Activated naive CD4-positive, alpha-beta T cell treated with anti-CD3 and anti-CD28 coated beads, Interleukin-2, amount 50 U/mL, for 24 hours (primary cell): ENCODE measurements at regions not wholly inside any gene's neighbourhood (a gene's known extent, or its start where the extent isn't known, plus 50 kb on each side); places are given as distances from the start of the nearest gene placed in this dataset.

Experiments used
- H3K27ac Mint-ChIP-seq: one replicate; pipeline ENCODE4 v1.8.0; 2021; ENCODE audit warnings: mild to moderate bottlenecking, mixed read lengths
- H3K27me3 Mint-ChIP-seq: one replicate; pipeline ENCODE4 v1.8.0; 2021; ENCODE audit warnings: mixed read lengths
- H3K36me3 Mint-ChIP-seq: one replicate; pipeline ENCODE4 v1.8.0; 2021; ENCODE audit warnings: mixed read lengths
- H3K4me1 Mint-ChIP-seq: one replicate; pipeline ENCODE4 v1.8.0; 2021; ENCODE audit warnings: mixed read lengths
- H3K4me3 Mint-ChIP-seq: one replicate; pipeline ENCODE4 v1.8.0; 2021; ENCODE audit warnings: mild to moderate bottlenecking, mixed read lengths
- H3K9me3 Mint-ChIP-seq: one replicate; pipeline ENCODE4 v1.8.0; 2021; ENCODE audit warnings: mixed read lengths

DNA sequence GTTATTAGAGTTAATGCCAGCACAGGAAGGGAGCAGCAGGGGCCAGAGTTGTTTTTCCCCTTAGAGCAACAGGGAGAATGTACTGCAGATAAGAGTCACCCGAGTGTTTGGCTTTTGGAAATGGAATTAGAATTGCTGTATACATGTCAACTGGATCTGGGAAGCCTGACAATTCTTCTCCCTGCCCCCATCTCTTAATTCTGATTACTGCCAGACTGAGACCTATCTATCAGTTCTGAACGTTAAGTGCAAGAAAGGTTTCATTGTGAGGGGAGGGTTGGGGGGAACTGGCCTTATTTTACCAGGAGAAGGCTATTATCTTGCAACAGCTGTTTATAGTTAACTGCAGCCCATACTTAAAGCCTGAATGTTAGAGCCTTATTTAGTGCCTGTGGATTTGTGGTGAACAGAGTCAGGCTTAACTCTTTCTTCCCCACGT, 424.5 kb upstream of the CDH11 start:
- no peaks in the 10 kb centered on the region for H3K36me3 Mint-ChIP-seq
- peaks cover 3% of the 10 kb centered on the region for H3K9me3 Mint-ChIP-seq
- no peak overlapping the region for H3K27ac Mint-ChIP-seq
- no peaks in the 10 kb centered on the region for H3K4me1 Mint-ChIP-seq
- no peak overlapping the region for H3K4me3 Mint-ChIP-seq
- H3K27me3 Mint-ChIP-seq = peaks cover 1% of the 10 kb centered on the region

DNA sequence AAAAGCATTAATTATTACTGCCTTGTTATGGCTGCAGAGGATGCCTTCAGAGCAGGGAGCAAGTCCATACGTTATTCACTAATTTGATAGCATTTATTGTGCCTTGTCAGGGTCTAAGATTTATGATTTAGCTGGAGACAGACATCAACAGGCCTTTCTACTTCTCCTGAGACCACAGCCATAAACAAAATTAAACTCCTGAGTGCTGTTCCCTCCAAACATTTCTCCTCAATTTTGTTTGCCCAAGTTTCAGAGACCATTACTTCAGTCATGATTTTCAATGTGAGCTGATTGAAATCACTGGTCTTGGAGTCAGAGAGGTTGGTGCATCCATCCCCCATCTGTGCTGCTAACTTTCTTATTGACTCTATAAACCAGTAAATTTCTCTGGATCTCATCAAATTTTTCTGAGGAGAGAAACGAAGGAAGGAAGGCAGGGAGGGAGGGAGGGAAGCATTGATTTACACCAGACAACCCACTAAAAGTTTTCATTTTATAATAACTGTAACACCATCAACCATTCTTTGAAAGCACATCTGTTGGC, 423.6 kb upstream of the CDH11 start:
- Mint-ChIP-seq H3K36me3 (no peaks in the 10 kb centered on the region), H3K27me3 (peaks cover 1% of the 10 kb centered on the region), H3K9me3 (peaks cover 6% of the 10 kb centered on the region), H3K27ac (no peak overlapping the region), H3K4me1 (no peaks in the 10 kb centered on the region), H3K4me3 (no peak overlapping the region)

DNA sequence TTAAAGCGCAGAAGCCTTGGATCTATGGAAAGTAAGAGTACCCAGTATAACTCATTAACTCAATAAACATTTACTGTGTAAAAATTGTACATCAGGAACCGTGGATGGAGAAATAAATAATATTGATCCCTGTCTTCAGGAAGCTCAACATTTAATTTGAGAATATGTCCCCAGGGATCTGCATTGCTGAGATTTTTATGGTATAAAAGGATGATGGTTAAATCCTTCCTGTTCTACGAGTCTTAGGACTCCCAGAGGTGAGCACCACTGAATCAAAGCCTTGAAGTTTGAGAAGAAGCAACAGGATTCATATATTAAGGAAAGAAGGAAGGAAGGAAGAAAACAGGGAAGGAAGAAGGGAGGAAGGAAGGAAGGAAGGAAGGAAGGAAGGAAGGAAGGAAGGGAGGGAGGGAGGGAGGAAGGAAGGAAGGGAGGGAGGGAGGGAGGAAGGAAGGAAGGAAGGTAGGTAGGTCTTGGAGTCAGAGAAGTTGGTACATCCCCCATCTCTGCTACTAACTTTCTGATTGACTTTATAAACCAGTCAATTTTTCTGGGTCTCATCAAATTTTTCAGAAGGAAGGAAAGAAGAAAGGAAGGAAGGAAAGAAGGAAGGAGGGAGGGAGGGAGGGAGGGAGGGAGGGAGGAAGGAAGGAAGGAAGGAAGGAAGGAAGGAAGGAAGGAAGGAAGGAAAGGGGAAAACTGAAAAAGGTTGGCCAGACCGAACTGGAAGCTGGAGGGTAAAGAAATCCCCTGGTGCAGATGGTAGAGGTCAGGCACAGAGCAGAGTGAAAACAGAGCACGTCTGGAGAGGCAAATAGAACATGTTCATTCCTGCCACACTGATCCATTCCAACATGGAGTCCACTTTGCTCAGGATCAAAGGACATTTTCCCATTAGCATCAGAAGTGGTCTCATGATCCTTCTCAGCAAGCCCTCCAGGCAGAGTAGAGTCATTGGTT, 422.2 kb upstream of the CDH11 start:
- no peaks in the 10 kb centered on the region for H3K4me1 Mint-ChIP-seq
- H3K27ac Mint-ChIP-seq = no peak overlapping the region
- H3K36me3 Mint-ChIP-seq = no peaks in the 10 kb centered on the region
- H3K4me3 Mint-ChIP-seq = no peak overlapping the region
- peaks cover 12% of the 10 kb centered on the region for H3K9me3 Mint-ChIP-seq
- H3K27me3 Mint-ChIP-seq = peaks cover 1% of the 10 kb centered on the region

DNA sequence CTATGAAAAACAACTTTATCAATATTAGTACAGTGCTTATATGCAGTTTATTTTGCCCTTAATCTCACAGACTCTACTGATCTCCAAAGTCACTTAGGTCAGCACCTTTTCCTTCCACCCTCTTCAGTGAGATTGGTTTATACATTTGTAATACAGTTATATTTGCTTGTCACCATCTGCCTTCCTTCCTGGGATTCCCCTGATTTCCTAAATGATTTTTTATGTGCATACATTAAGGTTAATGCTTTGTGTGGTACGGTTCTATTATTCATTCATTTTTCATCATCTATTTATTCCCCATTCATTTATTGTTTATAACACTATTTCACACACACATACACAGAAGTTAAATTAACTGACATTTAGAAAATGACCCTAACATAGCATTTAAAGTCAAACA, 419.8 kb upstream of the CDH11 start:
- no peaks in the 10 kb centered on the region for H3K27me3 Mint-ChIP-seq
- peaks cover 8% of the 10 kb centered on the region for H3K9me3 Mint-ChIP-seq
- no peak overlapping the region for H3K27ac Mint-ChIP-seq
- no peak overlapping the region for H3K4me3 Mint-ChIP-seq
- H3K4me1 Mint-ChIP-seq = no peaks in the 10 kb centered on the region
- no peaks in the 10 kb centered on the region for H3K36me3 Mint-ChIP-seq

DNA sequence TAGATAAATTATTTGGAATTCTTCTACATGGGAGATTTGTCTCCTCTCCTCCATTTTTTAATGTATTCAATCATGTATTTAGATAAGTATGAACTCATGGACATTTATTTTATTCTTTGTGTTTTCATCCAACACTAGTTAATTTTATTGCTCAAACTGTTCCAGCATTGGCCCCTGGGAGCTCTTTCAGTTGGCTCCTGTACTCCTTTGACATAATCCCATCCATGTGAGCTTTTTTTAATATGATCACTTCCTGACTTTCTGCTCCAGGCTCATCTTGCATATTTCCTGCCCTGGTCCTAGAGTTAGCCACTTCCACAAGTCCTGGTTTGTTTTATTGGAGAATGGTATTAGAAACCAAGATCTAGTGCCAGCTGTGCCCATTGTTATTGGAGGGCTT, 419.0 kb upstream of the CDH11 start:
- Mint-ChIP-seq H3K36me3 (no peaks in the 10 kb centered on the region), H3K27me3 (no peaks in the 10 kb centered on the region), H3K9me3 (peaks cover 8% of the 10 kb centered on the region), H3K4me1 (no peaks in the 10 kb centered on the region), H3K4me3 (no peak overlapping the region), H3K27ac (no peak overlapping the region)

DNA sequence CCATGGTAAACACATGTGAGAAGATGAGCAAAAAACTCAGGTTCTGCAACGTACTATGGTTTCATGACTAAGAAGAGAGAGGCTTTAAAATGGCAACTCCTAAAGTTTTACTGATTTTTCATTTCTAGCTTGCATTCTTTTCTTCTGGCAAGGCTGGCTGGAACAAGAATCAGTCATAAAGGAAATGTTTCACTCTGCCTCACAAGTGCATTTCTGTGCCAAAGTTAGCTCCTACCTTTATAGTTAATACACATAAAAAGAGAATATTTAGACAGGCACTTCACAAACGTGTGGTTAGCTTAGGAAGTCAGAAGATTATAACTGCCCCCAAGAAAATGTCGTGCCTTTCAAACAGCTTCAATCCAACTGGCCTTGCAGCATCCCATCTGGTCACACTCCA, 417.1 kb upstream of the CDH11 start:
- Mint-ChIP-seq H3K27ac (no peak overlapping the region), H3K36me3 (no peaks in the 10 kb centered on the region), H3K27me3 (no peaks in the 10 kb centered on the region), H3K4me1 (no peaks in the 10 kb centered on the region), H3K9me3 (peaks cover 8% of the 10 kb centered on the region), H3K4me3 (no peak overlapping the region)

DNA sequence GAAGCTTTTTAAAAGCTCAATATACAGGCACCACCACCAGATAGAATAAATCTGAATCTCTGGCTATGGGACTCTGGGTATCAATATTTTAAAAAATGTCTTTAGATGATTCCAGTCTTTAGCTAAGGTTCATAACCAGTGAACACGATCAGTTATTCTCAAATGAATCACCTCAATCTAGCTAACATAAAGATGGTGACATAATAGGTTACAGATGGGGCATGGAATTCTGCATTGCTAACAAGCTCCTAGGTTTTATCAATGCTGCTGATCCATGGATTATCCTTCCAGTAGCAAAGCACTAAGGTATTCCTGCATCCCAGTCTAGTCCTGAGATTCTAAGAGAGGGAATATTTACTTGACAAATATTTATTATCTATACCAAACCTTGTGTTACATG, 415.5 kb upstream of the CDH11 start:
- no peaks in the 10 kb centered on the region for H3K4me1 Mint-ChIP-seq
- H3K27me3 Mint-ChIP-seq = no peaks in the 10 kb centered on the region
- H3K9me3 Mint-ChIP-seq = peaks cover 8% of the 10 kb centered on the region
- H3K27ac Mint-ChIP-seq = no peak overlapping the region
- no peak overlapping the region for H3K4me3 Mint-ChIP-seq
- no peaks in the 10 kb centered on the region for H3K36me3 Mint-ChIP-seq

DNA sequence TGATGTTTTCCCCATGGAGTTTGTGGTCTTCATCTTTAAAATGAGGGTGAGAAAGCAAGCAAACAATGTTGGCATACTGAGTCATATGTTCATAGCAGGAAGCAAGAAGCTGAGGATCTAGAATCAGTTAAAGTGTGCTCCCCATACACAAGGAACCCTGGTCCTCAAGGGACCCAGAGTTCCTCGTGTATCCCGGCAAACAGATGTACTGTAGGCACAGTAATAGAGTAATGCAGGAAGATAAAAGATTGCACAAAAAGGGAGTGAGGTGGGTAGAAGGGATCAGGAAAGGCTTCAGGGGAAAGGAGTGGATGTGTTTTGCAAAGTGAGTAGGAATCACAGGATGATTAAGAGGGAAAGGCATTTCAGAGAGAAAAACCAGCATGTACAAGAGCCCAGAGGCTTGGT, 412.3 kb upstream of the CDH11 start:
- H3K36me3 Mint-ChIP-seq = no peaks in the 10 kb centered on the region
- H3K4me1 Mint-ChIP-seq = no peaks in the 10 kb centered on the region
- H3K27me3 Mint-ChIP-seq = no peaks in the 10 kb centered on the region
- H3K4me3 Mint-ChIP-seq = no peak overlapping the region
- no peak overlapping the region for H3K27ac Mint-ChIP-seq
- H3K9me3 Mint-ChIP-seq = peaks cover 9% of the 10 kb centered on the region

DNA sequence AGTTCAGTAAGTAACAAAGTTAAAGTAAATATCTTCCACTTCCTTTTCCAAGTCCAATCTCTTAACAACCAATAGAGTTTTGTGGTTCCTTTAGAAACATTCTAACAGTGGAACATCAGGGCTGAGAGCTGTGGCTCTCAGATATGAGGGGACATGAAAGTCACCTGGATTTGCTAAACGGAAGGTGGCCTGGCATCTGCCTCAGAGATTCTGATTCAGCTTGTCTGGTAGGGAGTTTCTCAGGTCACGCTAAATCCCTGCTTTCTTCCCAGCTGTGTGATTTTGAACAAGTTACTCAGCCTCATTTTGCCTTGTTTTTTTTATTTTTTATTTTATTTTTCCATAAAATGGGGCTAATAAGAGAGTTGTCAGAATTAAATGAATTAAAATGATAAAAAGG, 411.0 kb upstream of the CDH11 start:
- no peaks in the 10 kb centered on the region for H3K27me3 Mint-ChIP-seq
- H3K27ac Mint-ChIP-seq = no peak overlapping the region
- no peak overlapping the region for H3K4me3 Mint-ChIP-seq
- no peaks in the 10 kb centered on the region for H3K36me3 Mint-ChIP-seq
- H3K4me1 Mint-ChIP-seq = no peaks in the 10 kb centered on the region
- H3K9me3 Mint-ChIP-seq = peaks cover 9% of the 10 kb centered on the region

DNA sequence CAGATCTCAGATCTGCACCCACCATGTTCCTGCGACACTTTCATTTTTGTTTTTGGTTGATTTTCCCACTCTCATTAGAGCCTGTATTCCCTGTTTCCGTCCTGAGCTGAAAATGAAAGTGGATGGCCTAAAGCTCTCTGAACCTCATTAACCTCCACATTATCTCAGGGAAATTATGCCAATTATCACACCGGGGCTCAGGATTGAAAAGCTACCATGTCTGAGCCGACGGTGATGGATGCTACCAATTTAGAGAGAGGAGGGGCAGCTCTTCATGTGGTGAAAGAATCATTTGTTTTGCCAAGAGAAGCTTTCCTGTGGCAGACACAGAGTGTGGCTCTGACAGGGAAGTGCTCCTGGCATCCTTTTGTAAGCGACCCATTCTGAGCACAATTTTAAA, 410.4 kb upstream of the CDH11 start:
- Mint-ChIP-seq H3K27ac (no peak overlapping the region), H3K4me3 (no peak overlapping the region), H3K27me3 (no peaks in the 10 kb centered on the region), H3K9me3 (peaks cover 9% of the 10 kb centered on the region), H3K4me1 (no peaks in the 10 kb centered on the region), H3K36me3 (no peaks in the 10 kb centered on the region)

DNA sequence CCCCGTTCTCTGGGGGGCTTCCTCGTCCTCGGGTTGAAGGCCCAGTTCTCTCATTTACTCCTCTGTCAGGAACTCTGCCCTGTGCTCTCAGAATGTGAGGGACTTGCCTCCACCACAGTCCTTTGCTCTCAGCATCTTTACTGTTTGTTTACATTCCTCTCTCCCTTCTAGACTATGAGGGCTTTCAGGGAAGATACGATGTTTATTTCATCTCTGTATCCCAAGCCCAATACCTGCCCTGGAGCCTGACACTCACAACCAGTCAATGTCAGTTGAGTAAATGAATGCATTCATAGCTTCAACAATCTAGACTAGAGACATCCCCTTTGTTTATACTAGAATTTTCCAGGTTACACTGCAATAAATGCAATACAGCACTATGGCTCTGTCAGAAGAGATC, 409.6 kb upstream of the CDH11 start:
- Mint-ChIP-seq H3K27me3 (no peaks in the 10 kb centered on the region), H3K4me1 (no peaks in the 10 kb centered on the region), H3K4me3 (no peak overlapping the region), H3K9me3 (peaks cover 9% of the 10 kb centered on the region), H3K36me3 (no peaks in the 10 kb centered on the region), H3K27ac (no peak overlapping the region)

DNA sequence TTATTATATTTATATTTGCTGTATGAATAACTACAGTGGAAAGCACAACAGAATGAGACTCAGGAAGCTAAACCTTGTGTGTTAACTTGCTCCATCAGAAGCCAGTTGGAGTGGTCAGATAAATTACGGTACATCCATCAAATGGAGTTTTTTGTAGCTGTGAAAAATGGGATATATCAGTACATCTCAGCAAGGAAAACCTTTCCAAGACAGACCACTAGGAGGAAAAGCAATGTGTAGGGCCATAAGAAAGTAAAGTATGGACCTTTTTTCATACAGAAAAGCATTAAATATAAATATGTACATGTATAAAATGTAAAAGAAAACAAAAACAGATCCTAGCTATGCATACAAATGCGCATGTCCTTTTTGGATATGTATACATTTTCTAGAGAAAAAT, 403.8 kb upstream of the CDH11 start:
- Mint-ChIP-seq H3K4me1 (no peaks in the 10 kb centered on the region), H3K4me3 (no peak overlapping the region), H3K36me3 (no peaks in the 10 kb centered on the region), H3K27me3 (peaks cover 2% of the 10 kb centered on the region), H3K9me3 (no peaks in the 10 kb centered on the region), H3K27ac (no peak overlapping the region)

DNA sequence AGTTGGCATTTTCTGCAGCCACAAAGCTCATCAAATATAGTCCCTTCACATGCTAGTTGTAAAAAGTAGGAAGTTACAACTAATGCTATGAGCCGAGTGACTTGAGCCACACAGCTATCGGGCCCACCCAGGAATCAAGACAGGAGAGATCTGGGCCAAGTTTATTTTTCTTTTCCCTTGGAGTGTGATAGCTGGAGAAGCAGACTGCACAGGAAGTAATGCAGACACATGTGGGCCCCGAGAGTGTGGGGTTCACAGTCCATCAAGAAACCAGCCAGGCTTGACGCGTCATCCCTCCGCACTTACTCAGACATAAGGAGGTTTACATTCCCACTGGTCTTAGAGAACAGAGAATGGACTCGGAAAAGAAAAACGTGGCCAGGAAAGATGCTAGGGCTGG, 403.1 kb upstream of the CDH11 start:
- Mint-ChIP-seq H3K4me3 (no peak overlapping the region), H3K9me3 (no peaks in the 10 kb centered on the region), H3K27me3 (peaks cover 2% of the 10 kb centered on the region), H3K4me1 (no peaks in the 10 kb centered on the region), H3K36me3 (no peaks in the 10 kb centered on the region), H3K27ac (no peak overlapping the region)

DNA sequence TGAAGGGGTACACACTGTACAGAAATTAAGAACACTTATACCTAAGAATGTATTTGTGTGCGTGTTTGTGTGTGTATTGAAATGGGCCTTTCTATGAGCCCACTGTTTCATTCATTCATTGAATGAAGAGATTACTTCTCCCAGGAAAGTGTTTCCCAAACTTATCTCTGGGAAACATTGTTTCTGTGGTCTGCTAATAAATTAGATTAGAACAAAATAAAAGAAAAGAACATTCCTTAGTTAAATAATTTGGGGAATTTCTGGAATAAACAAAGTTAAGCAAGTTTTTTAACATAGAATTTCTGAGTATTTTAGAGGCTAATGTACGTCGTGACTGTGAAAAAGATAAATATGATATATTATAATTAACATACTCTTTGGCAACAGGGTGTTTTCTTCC, 402.4 kb upstream of the CDH11 start:
- Mint-ChIP-seq H3K4me3 (no peak overlapping the region), H3K27me3 (peaks cover 2% of the 10 kb centered on the region), H3K36me3 (no peaks in the 10 kb centered on the region), H3K9me3 (no peaks in the 10 kb centered on the region), H3K27ac (no peak overlapping the region), H3K4me1 (no peaks in the 10 kb centered on the region)

DNA sequence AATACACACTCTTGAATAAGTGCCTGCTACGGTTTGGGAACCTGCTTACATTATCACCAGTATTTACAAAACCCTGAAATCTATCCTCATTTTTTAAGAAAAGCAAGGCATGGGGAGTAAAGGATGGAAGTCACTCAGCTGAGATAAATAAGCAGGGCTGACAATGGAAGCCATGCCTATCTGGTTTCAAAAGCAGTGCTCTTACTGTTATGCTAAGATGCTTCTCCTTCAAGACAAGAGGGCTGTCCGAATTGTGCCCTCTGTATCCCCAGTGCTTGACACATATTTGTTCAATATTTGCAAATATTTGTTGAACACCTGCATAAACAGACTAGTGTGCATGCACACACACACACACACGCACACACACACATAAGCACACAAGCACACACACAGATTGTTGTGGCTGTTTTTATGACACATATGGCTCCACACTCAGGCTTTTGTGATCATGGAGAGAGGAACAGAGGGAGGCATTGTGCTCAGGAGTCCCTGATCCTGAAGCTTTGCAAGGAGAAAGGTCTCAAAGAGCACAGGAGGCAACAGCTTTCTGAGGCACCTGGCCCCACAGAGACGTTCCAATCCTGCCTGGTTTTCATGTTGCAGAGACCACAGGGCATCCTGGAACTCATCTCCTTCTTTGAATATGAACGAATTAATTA, 401.6 kb upstream of the CDH11 start:
- no peaks in the 10 kb centered on the region for H3K36me3 Mint-ChIP-seq
- peaks cover 2% of the 10 kb centered on the region for H3K27me3 Mint-ChIP-seq
- H3K9me3 Mint-ChIP-seq = no peaks in the 10 kb centered on the region
- no peaks in the 10 kb centered on the region for H3K4me1 Mint-ChIP-seq
- no peak overlapping the region for H3K27ac Mint-ChIP-seq
- H3K4me3 Mint-ChIP-seq = no peak overlapping the region

DNA sequence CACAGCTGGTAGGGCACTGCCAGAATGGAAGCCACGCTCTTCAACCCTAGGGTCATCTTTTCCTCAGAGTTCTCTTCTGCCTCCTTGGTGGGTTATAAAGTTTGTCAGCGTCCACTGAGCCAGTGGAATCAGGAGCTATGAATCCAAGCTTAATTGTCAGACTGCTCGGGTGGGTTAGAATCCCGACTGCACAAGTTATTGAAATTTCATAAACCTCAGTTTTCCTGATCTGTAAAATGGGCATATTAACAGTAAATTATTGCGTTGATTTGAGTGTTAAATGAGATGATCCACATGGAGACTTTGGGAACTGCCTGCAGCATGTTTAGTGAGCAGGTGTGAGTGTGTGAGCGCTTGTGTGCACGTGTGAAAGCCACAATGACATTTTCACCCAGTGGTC, 400.5 kb upstream of the CDH11 start:
- Mint-ChIP-seq H3K4me1 (no peaks in the 10 kb centered on the region), H3K36me3 (no peaks in the 10 kb centered on the region), H3K9me3 (no peaks in the 10 kb centered on the region), H3K27me3 (peaks cover 2% of the 10 kb centered on the region), H3K27ac (no peak overlapping the region), H3K4me3 (no peak overlapping the region)
